NOMO-1 treated with dmso at 0.1 percent for 144 hours (cell line): ENCODE measurements at regions not wholly inside any gene's neighbourhood (a gene's known extent, or its start where the extent isn't known, plus 50 kb on each side); places are given as distances from the start of the nearest gene placed in this dataset.
"Not testable (repeated sequence)": the region's sequence is repeated elsewhere in the genome, so short reads cannot be mapped to it uniquely, and the experiment has no call there.

Source experiments
- DNase-seq: peaks from one replicate; lab custom pipeline; 2025; ENCODE audit not compliant: unreplicated experiment; lab: John Stamatoyannopoulos, UW

DNA sequence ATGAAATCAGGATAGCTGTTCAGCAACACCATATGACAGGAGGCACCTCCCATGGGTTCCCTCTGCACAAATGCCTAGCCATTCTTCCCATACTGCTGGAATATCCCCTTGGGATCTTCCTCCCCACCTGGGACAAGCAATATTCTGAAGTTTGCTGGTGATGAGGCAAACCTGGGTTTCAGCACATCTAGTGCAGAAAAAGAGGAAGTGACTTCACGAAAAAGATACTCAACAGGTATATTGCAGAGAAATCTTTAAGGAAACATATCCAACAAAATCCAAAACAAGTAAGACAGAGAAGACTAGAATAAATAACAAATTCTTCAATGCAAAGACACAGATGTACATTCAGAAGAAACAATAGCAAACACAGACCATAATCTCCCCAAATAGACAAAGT, 1497.0 kb downstream of the PCDH9 start:
- no peak for DNase-seq

DNA sequence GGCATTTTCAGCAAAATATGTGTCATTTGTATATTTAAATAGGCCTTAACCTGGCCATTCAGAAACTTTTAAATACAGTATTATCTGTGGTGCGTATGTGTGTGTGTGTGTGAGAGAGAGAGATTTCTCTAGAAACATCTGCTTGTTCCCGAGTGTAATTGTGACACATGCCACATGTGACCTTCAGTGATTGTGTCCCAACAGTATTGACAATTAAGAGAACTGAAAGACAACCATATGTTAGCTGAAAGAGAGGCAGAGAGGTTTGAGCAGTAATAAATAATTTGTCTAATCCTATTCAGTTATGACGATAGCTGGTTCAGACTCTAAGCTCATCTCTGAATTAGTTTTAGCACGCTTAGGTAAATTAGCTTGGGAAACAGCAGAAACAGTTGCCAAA, 1503.1 kb downstream of the PCDH9 start:
- no peak for DNase-seq

DNA sequence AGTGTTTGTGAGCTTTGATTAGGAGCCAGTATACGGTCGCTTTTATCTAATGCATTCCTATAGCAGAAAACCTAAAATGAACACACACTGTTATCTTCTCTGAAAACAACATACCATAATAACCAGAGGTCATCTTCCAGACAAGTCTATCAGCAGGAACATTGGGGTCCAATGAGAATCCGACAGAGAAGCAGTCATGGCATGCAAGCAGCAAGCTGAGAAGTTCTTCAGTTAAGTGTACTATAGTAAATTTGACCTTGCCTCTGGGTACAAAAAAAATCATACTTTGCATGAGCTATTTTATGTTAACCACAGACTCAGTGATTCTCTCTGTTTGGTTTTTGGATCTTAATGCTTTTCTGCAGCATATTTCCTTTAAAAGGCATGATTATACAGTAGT, 1505.1 kb downstream of the PCDH9 start:
- DNase-seq, result no peak

DNA sequence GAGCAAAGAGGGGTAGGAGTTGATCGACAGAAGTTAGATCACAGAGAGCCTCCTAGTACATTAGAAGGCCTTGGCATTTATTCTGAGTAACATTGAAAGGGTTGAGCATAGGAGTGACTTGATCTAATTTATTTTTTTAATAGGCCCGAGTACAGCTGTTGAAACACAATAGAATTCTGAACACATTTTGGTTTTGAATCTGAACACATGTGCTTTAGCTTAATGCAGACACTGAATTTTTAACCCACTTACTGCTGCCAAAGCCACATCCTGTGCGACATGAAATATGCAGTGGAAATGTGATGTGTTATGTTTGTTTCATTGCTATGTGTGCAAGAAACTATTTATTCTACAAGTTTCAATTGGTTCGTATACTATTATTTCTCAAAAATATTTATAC, 1505.9 kb downstream of the PCDH9 start:
- no peak for DNase-seq

DNA sequence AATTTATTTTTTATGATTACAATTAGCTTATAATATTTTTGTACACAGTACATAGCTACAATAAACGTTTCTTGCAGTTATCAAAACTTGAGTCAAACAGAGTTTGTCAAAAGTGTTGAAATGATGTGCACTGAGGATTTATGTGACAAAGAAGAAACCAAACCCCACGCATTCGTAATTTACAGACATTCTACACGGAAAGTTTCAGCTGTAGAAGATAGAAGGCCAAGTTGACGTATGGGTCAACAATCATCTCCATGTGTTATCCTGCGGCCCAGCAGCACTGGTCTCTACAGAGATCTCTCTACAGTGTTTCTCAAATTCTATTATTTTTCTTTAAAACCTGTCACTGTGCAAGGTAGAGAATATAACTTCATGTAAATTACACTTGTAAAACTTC, 1507.6 kb downstream of the PCDH9 start:
- no peak for DNase-seq

DNA sequence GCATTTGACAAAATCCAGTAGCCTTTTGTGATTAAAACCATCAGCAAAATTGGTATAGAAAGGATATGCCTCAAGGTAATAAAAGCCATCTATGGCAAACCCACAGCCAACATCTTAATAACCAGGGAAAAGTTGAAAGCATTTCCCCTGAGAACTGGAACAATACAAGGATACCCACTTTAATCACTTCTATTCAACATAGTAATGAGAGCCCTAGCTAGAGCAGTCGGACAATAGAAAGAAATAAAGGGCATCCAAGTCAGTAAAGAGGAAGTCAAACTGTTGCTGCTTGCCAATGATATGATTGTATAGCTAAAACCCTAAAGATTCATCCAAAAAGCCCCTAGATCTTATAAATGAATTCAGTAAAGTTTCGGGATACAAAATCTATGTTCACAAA, 1510.3 kb downstream of the PCDH9 start:
- no peak for DNase-seq

- DNase-seq, result no peak
Measured at GRCh38 chr13:65710514-65710913, 1519.6 kb downstream of the PCDH9 start.

DNA sequence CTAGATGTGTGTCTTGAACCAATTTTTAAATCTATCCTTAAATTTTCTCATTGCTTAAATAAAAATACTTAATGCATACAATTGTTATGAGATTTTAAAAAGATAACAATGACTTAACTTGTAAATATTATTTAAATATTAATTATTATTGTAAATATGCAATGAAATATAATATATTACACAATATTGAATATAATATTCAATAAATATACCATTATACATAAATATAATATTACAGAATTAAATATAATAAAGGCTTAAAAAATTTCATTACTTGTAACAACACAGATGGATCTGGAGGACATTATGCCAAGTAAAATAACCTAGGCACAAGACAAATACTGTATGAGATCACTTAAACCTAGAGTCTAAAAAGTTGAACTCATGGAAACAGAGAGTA, 1532.3 kb downstream of the PCDH9 start:
- DNase-seq, result no peak

DNA sequence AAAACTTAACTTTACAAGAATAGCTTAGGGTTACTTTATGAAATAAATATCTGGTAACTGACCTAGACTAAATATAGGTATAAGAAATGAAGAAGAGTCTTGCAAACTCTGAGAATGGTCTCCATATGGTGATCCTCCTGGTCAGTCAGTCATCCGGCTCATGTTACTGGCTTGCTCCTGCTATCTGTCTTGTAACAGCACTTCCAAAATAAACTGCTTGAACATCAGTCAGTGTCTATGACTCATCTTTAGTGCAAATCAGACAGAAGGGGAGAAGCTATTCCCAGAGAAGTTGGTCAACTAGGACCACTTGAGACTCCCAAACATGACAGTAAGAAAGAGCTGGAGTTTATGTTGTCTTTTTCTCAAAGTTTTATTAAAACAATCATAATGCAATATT, 1550.9 kb downstream of the PCDH9 start:
- no peak for DNase-seq

DNA sequence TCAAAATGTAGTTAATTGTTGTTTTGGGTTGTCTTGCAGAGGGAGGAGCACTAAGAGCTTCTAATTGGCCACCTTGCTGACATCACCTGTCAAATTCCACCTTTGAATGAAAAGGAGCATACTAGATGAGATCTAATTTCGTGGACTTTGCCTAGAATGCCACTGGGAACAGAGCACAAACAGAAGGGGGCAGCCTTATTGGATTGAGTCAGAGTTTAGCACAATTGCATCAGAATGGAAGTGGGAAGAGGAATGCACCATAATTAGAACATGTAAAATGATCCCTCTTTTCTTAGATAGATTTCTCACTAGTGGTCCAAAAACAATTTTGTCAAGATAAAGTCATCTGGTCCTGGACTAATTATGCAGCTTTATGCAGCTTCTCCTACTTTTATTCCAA, 1552.2 kb downstream of the PCDH9 start:
- DNase-seq, result no peak

GRCh38 chr13:65675383-65675782, 1554.8 kb downstream of the PCDH9 start:
- DNase-seq, result not testable (repeated sequence)

GRCh38 chr13:65670014-65670625, 1560.0 kb downstream of the PCDH9 start:
- DNase-seq, result no peak

GRCh38 chr13:65660731-65661130, 1569.4 kb downstream of the PCDH9 start:
- DNase-seq, result no peak

GRCh38 chr13:65656740-65657329, 1573.3 kb downstream of the PCDH9 start:
- DNase-seq, result no peak

DNA sequence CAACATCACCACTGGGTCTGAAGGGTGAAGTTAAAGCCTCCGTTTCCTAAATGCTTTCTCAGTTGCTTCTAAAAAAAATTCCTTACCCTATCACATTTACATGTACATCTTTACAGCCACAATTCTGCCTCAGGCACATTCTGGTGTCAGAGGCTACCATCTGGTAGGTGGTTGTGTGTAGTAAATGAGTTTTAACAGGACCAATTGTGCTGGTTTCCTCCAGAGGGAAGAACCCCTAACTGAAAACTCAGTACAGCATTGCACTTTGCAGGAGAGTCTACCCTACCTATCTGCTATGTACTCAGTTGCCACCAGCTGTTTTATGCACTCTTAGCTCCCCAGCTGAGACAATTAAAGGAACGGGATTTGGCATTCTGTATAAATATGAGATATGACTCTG, 1576.5 kb downstream of the PCDH9 start:
- no peak for DNase-seq

- DNase-seq, result no peak
Measured at GRCh38 chr13:65650321-65650720, 1579.8 kb downstream of the PCDH9 start.

DNA sequence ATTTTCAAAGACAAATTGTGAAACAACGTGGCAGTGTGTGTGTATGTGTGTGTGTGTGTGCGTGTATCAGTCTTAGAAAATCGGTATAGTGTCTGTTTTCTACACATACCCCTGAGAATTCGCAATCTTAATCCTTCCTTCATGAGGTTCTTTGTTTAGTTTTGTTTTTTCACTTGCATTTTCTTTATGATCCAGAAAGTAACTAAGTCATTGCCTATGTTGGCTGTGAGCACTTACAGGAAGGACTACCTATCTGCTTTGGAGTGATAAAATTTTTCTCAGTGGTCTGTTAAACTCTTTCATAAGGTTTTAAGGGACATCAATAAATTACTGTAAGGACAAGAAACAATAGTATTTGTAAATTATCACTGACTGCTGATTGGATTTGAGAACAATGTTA, 1587.1 kb downstream of the PCDH9 start:
- DNase-seq, result no peak

- DNase-seq, result no peak
Measured at GRCh38 chr13:65642301-65642700, 1587.8 kb downstream of the PCDH9 start.

- DNase-seq, result no peak
Measured at GRCh38 chr13:65638572-65639168, 1591.5 kb downstream of the PCDH9 start.

- no peak for DNase-seq
Measured at GRCh38 chr13:65633806-65634205, 1596.3 kb downstream of the PCDH9 start.

GRCh38 chr13:65631078-65631477, 1599.1 kb downstream of the PCDH9 start:
- DNase-seq, result no peak

- DNase-seq, result no peak
Measured at GRCh38 chr13:65629926-65630325, 1600.2 kb downstream of the PCDH9 start.

DNA sequence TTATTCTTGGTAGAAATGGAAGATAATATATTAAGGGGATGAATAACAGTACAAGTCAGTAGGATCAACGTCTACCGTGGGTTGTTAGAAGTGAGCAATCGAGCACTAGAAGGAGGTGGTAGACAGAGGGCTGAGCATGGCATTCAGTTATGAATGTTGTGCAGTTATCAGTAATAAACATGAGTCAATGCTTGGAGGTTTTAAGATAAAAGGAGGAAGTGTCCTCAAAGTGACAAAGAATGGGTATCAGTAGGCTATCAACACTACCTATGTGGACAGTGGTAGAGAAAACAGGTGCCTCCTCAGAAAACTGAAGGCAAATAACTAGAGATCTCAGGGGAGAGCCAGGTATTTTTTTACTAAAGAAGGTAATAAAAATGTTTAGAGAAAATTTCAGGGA, 1607.0 kb downstream of the PCDH9 start:
- no peak for DNase-seq
